GM20000 (cell line): ENCODE measurements at regions not wholly inside any gene's neighbourhood (a gene's known extent, or its start where the extent isn't known, plus 50 kb on each side); places are given as distances from the start of the nearest gene placed in this dataset.

Source experiments
- DNase-seq: peaks from one replicate; pipeline ENCODE4 v3.0.0; 2012; ENCODE audit warnings: low spot score
- TF ChIP-seq, protein P1 (sequence below): IDR thresholded peaks from 2 replicates; pipeline ENCODE4 v1.5.1; 2012; ENCODE audit warnings: mild to moderate bottlenecking, control low read depth; ENCODE audit errors: extremely low read depth, missing control alignments

DNA sequence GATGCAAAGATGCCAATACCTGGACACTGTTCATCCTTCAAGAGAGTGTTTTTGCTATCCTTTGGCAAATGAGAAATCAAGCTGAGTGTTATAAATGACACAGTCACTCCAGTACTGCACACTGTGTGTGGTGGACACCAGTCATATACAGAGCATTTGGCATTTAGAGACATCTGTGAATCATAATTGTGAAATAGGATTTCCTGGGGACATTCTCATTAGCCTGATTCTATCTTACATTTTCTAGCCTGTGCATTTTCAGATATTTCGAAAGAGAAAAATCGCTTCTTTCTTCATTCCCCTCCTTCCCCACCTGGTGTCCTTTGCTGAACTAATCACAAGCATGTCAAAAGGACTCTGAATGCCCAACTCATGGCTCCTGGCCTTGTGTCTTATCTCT lies 781.0 kb upstream of the ARGLU1 start:
- TF ChIP-seq, protein P1, sequence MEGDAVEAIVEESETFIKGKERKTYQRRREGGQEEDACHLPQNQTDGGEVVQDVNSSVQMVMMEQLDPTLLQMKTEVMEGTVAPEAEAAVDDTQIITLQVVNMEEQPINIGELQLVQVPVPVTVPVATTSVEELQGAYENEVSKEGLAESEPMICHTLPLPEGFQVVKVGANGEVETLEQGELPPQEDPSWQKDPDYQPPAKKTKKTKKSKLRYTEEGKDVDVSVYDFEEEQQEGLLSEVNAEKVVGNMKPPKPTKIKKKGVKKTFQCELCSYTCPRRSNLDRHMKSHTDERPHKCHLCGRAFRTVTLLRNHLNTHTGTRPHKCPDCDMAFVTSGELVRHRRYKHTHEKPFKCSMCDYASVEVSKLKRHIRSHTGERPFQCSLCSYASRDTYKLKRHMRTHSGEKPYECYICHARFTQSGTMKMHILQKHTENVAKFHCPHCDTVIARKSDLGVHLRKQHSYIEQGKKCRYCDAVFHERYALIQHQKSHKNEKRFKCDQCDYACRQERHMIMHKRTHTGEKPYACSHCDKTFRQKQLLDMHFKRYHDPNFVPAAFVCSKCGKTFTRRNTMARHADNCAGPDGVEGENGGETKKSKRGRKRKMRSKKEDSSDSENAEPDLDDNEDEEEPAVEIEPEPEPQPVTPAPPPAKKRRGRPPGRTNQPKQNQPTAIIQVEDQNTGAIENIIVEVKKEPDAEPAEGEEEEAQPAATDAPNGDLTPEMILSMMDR = no peak
- no peak for DNase-seq

DNA sequence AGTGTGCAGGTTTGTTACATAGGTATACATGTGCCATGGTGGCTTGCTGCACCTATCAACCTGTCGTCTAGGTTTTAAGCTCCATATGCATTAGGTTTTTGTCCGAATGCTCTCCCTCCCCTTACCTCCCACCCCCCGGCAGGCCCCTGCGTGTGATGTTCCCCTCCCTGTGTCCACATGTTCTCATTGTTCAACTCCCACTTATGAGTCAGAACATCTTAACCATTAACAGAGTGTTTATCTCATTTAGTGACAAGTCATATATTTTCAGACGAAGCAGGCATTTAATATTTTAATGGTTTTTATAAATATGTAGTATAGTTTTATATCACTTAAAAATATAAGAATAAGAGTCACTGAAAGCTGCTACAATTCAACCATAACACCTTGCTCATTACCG lies 780.5 kb upstream of the ARGLU1 start:
- TF ChIP-seq, protein P1 = no peak
- no peak for DNase-seq

DNA sequence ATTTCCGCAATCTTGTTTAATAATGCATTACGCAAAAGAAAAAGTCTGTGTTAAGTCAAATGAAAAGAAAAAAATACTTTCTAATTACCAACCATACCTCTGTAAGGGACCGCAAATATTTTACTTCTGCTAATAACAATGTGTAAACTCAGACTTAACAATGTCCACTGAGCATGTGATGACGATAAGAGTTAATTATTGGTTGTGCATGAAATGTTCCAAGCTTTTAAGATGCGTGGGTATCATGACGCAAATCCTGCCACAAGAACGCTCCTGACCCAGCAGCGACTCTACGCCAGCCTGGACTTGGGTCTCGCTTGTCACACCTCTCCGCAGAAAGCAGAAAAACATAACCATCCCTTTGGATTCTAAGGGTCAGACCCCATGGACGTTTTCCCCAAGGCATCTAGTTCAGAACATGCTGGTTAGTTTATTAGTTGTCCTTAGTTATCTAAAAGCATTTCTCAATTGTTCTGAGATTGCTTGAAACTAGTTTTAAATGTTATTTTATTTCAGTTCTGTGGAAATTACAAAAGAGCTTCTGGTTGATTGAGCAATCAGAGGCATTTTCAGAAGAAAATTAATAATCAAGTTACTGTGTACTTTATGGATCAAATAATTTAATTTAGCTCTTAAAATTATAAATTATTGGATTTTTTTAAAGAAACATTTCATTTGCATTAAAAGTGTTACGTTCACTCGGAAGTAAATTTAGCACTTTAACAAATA lies 779.9 kb upstream of the ARGLU1 start:
- DNase-seq = no peak
- TF ChIP-seq, protein P1 = no peak

DNA sequence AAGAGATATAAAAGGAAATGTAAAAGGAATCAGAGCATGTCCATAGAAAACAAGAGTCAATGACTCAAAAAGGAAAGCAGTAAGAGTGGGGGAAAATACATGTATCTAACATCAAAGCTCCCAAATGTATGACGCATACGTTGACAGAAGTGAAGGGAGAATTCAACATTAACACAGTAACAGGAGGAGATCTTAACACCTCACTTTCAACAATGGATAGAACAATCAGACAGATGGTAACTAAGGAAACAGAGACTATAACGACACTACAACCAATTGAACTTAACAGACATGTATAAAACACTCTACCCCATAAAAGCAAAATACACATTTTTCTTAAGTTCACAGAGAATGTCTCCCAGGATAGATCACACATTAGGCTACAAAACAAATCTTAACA lies 774.8 kb upstream of the ARGLU1 start:
- no peak for DNase-seq
- TF ChIP-seq, protein P1 = no peak

DNA sequence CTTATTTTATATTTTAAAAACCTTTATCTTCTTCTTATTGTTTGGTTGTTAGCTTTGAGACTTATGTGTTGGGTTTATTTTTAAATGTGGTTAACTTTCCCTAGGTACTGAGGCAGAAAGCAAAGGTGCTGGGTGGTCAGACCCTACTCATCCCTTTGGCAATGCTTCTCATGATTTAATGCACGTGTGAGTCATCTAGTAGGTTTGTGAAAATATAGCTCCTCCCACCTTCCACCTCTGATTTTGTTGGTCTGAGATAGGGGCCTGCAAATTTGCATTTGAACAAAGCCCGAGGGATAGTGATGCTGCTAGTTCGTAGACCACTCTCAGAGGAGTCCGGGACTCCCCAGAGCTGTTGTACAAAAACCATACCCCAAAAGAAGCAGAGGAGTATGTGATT lies 771.3 kb upstream of the ARGLU1 start:
- TF ChIP-seq, protein P1 = no peak
- DNase-seq = no peak

DNA sequence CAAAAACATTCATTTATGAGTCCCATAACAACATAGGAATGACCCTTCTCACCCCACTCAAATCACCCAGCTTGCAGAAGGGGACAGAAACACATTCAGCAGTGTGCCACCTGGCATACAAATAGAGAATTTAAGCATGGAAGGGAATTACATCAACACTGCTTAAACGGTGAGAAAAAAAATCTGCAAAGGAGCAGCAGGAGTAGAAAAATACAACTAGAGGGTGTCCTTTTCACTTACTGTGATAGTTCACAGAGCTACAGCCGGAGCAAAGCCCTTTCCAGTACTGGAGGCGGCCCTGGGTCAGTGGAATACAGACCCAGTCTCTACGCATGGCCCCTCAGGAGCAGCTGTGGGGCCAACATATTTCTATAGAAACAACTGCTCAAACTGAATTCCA lies 764.3 kb upstream of the ARGLU1 start:
- TF ChIP-seq, protein P1 = no peak
- no peak for DNase-seq

DNA sequence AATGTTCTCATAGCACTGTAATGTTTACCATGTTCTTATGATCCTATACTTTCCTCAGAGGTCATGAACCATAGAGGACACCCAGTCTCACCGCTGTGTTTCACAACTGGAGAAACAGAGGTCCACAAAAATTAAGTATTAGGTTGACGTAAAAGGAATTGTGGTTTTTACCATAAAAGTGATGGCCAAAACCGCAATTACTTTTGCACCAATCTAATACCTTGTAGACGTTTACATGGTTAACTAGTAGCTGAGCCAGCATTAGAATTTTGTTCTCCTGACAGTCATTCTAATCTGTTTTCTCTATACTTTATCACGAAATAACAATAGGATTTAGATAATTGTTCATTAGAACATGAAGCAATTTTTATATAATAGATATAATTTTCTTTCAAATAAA lies 763.4 kb upstream of the ARGLU1 start:
- TF ChIP-seq, protein P1 = no peak
- DNase-seq = no peak
